GM23338 (cell line): ENCODE measurements at regions not wholly inside any gene's neighbourhood (a gene's known extent, or its start where the extent isn't known, plus 50 kb on each side); places are given as distances from the start of the nearest gene placed in this dataset.

Experiments
- ETS1 ChIP-seq: IDR thresholded peaks from 2 replicates; pipeline ENCODE4 v1.6.1; 2016; ENCODE audit warnings: antibody characterized with exemption
- EZH2 ChIP-seq: fragments of 200-600 bp; sonication (generic); IDR thresholded peaks from one replicate; pipeline ENCODE4 v1.8.0; 2017; ENCODE audit warnings: antibody characterized with exemption, mild to moderate bottlenecking, low read depth; ENCODE audit not compliant: unreplicated experiment
- NANOG ChIP-seq: IDR thresholded peaks from 2 replicates; pipeline ENCODE4 v1.6.1; 2016; ENCODE audit warnings: antibody characterized with exemption, borderline replicate concordance
- REST ChIP-seq: IDR thresholded peaks from one replicate; pipeline ENCODE4 v1.6.1; 2018; ENCODE audit warnings: antibody characterized with exemption; ENCODE audit not compliant: unreplicated experiment
- ZNF462 ChIP-seq: fragments of 250-450 bp; sonication (Bioruptor Pico); IDR thresholded peaks from 2 replicates; pipeline ENCODE4 v1.5.0; 2020; ENCODE audit warnings: mild to moderate bottlenecking, moderate library complexity

GRCh38 chr20:48331518-48332286 is 496.1 kb downstream of the PREX1 start (continued):
- TF ChIP-seq ZNF462 (CRISPR knock-in tag) (no peak), REST (no peak), NANOG (no peak), ETS1 (no peak), EZH2 (no peak)
